Cardiac muscle cell (in vitro differentiated cells and primary cell): ENCODE measurements at regions not wholly inside any gene's neighbourhood (a gene's known extent, or its start where the extent isn't known, plus 50 kb on each side); places are given as distances from the start of the nearest gene placed in this dataset.

Experiments used
- DNase-seq, 2 donors: peaks; one replicate each; pipeline versions ENCODE4 v3.0.0 to v3.0.0-alpha.2; 2010 to 2017; ENCODE audit warnings: low read depth in 1 of 2, low spot score in 1 of 2
- H3K27ac ChIP-seq: fragments of 200-600 bp; sonication (generic); 2 replicates; pipeline ENCODE4 v1.5.1; 2016
- H3K27me3 ChIP-seq: fragments of 200-600 bp; sonication (generic); 2 replicates; pipeline ENCODE4 v1.6.0; 2016; ENCODE audit warnings: control low read depth
- H3K36me3 ChIP-seq: fragments of 200-600 bp; sonication (generic); 2 replicates; pipeline ENCODE4 v1.5.1; 2016; ENCODE audit warnings: control low read depth
- H3K4me1 ChIP-seq: fragments of 200-600 bp; sonication (generic); 2 replicates; pipeline ENCODE4 v1.8.1; 2017; ENCODE audit warnings: low read depth, mild to moderate bottlenecking, mixed run types
- H3K4me3 ChIP-seq: fragments of 200-600 bp; sonication (generic); 2 replicates; pipeline ENCODE4 v1.5.1; 2016; ENCODE audit warnings: mild to moderate bottlenecking
- H3K9me3 ChIP-seq: fragments of 200-600 bp; sonication (generic); 2 replicates; pipeline ENCODE4 v1.5.1; 2017; ENCODE audit warnings: low read depth, mild to moderate bottlenecking, control low read depth
- TF ChIP-seq, protein P1 (sequence below): IDR thresholded peaks from 2 replicates; pipeline ENCODE4 v1.5.1; 2012; ENCODE audit warnings: low read depth, mild to moderate bottlenecking, low read length

DNA sequence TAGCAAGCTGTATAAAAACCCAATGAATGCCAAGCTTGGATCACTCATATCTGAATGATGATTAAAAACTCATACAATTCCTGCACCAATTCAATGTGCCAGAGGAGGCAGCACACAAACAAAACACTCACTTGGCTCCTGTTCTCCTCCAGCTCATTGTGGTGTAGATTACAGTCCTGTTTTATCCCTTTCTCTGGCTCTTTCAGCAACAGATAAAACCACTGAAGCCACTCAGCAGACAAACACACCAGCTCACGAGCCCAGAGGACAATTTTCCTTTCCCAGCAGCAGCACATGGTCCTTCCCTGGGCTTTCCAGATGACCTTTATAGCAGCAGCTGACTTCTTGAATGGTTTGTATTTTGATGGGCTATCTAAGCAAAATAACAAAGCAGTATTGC, 107.3 kb upstream of the STARD3NL start:
- Histone ChIP-seq H3K4me3 (no peak overlapping the region), H3K4me1 (peaks cover 6% of the 10 kb centered on the region), H3K9me3 (no peaks in the 10 kb centered on the region), H3K27me3 (no peaks in the 10 kb centered on the region), H3K36me3 (no peaks in the 10 kb centered on the region), H3K27ac (no peak overlapping the region)
- TF ChIP-seq, protein P1, sequence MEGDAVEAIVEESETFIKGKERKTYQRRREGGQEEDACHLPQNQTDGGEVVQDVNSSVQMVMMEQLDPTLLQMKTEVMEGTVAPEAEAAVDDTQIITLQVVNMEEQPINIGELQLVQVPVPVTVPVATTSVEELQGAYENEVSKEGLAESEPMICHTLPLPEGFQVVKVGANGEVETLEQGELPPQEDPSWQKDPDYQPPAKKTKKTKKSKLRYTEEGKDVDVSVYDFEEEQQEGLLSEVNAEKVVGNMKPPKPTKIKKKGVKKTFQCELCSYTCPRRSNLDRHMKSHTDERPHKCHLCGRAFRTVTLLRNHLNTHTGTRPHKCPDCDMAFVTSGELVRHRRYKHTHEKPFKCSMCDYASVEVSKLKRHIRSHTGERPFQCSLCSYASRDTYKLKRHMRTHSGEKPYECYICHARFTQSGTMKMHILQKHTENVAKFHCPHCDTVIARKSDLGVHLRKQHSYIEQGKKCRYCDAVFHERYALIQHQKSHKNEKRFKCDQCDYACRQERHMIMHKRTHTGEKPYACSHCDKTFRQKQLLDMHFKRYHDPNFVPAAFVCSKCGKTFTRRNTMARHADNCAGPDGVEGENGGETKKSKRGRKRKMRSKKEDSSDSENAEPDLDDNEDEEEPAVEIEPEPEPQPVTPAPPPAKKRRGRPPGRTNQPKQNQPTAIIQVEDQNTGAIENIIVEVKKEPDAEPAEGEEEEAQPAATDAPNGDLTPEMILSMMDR: peak; percentile 60
- peak; percentile 59 to 67 for DNase-seq

DNA sequence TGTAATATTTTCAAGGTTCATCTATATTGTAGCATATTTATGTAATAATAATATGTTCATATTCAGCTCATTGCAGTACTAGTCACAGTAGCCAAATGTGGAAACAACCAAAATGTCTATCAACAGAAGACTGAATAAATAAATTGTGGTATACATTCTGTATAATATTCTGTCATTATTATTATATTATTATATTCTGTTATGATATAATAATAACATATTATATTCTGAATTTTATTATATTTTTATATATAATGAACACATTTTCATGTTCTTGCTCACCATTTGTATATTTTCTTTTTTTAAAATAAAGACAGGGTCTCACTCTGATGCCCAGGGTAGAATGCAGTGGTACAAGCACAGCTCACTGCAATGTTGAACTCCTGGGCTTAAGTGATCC, 91.2 kb upstream of the STARD3NL start:
- no peaks in the 10 kb centered on the region for H3K36me3 ChIP-seq
- H3K9me3 ChIP-seq: no peaks in the 10 kb centered on the region
- H3K27me3 ChIP-seq: no peaks in the 10 kb centered on the region
- H3K4me3 ChIP-seq: no peak overlapping the region
- TF ChIP-seq, protein P1: no peak
- no peaks in the 10 kb centered on the region for H3K4me1 ChIP-seq
- H3K27ac ChIP-seq: no peak overlapping the region
- DNase-seq: no peak

DNA sequence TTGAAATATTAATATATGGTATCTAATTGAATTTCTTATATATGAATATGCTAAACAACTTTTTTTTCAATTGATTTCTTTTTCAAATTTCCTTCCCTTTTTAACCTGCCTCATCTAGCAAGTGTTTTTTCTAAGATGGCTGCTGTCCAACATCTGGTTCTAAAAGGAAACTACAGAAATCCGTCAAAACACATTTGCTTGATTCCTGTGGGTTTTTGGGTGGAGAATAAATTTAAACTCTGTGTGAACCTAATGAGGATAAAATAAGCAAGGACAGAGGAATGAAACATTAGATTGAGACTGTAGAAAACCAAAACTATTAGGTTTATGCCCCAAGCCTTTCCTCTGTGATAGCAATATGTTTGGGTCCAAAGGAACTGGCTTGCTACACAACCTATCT, 75.5 kb upstream of the STARD3NL start:
- no peaks in the 10 kb centered on the region for H3K36me3 ChIP-seq
- H3K27ac ChIP-seq: no peak overlapping the region
- peak in 1 of 2 donors; percentile 36 for DNase-seq
- H3K27me3 ChIP-seq: peaks cover 4% of the 10 kb centered on the region
- no peaks in the 10 kb centered on the region for H3K9me3 ChIP-seq
- no peak overlapping the region for H3K4me3 ChIP-seq
- TF ChIP-seq, protein P1: no peak
- H3K4me1 ChIP-seq: no peaks in the 10 kb centered on the region

DNA sequence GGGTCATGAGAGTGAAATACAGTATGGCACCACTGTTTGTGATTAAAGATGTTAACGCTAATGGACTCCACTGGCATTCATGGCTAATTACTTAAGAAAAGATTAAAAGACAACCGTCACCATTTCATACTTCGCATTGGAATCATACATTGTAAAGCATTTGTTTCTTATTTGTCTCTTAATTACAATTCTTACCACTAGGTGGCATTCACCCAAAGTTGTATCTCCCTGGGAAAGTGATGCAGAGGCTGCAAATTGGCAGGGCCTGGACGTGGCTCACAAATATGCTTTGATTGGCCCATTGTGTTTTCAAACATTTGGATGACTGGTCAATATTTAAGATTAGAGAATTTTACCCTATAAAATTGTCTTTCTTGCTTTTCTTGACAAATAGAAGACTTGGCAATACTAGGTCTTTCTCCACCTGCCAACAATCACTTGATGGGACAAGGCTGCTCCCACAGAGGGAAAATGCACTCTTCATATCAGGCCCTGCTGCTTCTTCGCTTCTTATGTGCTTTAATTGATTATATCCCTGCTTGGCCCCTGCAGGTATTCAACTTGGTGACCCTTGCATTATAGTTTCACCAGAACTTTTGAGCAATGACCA, 72.1 kb upstream of the STARD3NL start:
- peak; percentile 67 for DNase-seq
- no peak overlapping the region for H3K27ac ChIP-seq
- no peak overlapping the region for H3K4me3 ChIP-seq
- H3K4me1 ChIP-seq: no peaks in the 10 kb centered on the region
- no peaks in the 10 kb centered on the region for H3K9me3 ChIP-seq
- TF ChIP-seq, protein P1: peak; percentile 59
- H3K36me3 ChIP-seq: no peaks in the 10 kb centered on the region
- H3K27me3 ChIP-seq: peaks cover 4% of the 10 kb centered on the region

DNA sequence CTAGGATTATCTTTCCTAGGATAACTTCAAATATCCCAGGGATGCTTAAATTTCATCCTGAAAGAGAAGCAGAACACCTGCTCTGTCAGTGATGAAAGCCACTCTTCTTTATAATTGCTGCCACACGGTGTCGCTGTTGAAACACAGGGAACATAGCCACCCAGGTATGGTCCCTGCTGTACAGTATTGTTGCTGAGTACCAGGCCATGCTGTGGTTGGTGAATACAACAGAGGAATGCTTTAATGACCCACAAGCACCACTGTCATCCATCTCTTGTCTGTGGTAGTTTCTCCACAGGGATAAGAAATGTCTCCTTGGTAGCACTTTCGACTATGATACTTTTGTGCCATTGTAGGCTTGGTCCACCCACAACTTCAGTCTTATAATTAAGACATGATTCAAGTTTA, 70.6 kb upstream of the STARD3NL start:
- Histone ChIP-seq H3K27me3 (peaks cover 4% of the 10 kb centered on the region), H3K9me3 (no peaks in the 10 kb centered on the region), H3K36me3 (no peaks in the 10 kb centered on the region), H3K4me3 (no peak overlapping the region), H3K27ac (no peak overlapping the region), H3K4me1 (peaks cover 4% of the 10 kb centered on the region)
- TF ChIP-seq, protein P1: peak; percentile 79
- peak; percentile 65 to 78 for DNase-seq
